Kidney epithelial cell (primary cell): ENCODE measurements at regions not wholly inside any gene's neighbourhood (a gene's known extent, or its start where the extent isn't known, plus 50 kb on each side); places are given as distances from the start of the nearest gene placed in this dataset.
"Not testable (repeated sequence)": the region's sequence is repeated elsewhere in the genome, so short reads cannot be mapped to it uniquely, and the experiment has no call there.

Experiments used
- DNase-seq: peaks from one replicate; pipeline ENCODE4 v3.0.0-alpha.2; 2010; ENCODE audit warnings: low read depth
- H3K27me3 ChIP-seq: 2 replicates; pipeline ENCODE4 v1.6.0; 2011; ENCODE audit warnings: low read length; ENCODE audit not compliant: control insufficient read depth, insufficient read depth
- H3K36me3 ChIP-seq: 2 replicates; pipeline ENCODE4 v1.5.1; 2011; ENCODE audit warnings: low read length; ENCODE audit not compliant: control insufficient read depth, insufficient read depth
- H3K4me3 ChIP-seq: 2 replicates; pipeline ENCODE4 v1.5.1; 2011; ENCODE audit warnings: low read depth, mild to moderate bottlenecking, control low read depth, low read length
- CTCF ChIP-seq: IDR thresholded peaks from 2 replicates; pipeline ENCODE4 v1.5.1; 2011; ENCODE audit warnings: mild to moderate bottlenecking, moderate library complexity, low read length, control low read depth, inconsistent platforms; ENCODE audit not compliant: insufficient read depth, poor library complexity, severe bottlenecking

- no peak overlapping the region for H3K4me3 ChIP-seq
- H3K27me3 ChIP-seq = no peaks in the 10 kb centered on the region
- no peak for DNase-seq
- TF ChIP-seq CTCF = no peak
- H3K36me3 ChIP-seq = no peaks in the 10 kb centered on the region
Observed at GRCh38 chr11:101262258-101262657, 132.6 kb upstream of the PGR start.

GRCh38 chr11:101255036-101255435 lies 125.4 kb upstream of the PGR start:
- no peak for TF ChIP-seq CTCF
- H3K4me3 ChIP-seq = no peak overlapping the region
- no peak for DNase-seq
- no peaks in the 10 kb centered on the region for H3K36me3 ChIP-seq
- no peaks in the 10 kb centered on the region for H3K27me3 ChIP-seq

GRCh38 chr11:101254037-101254436 lies 124.4 kb upstream of the PGR start:
- no peak for TF ChIP-seq CTCF
- no peaks in the 10 kb centered on the region for H3K27me3 ChIP-seq
- H3K36me3 ChIP-seq = no peaks in the 10 kb centered on the region
- no peak overlapping the region for H3K4me3 ChIP-seq
- DNase-seq = no peak

- H3K36me3 ChIP-seq, DNase-seq, H3K27me3 ChIP-seq, H3K4me3 ChIP-seq: not testable (repeated sequence)
Observed at GRCh38 chr11:101245635-101246034, 116.0 kb upstream of the PGR start.

- not testable (repeated sequence) for H3K36me3 ChIP-seq, DNase-seq, H3K4me3 ChIP-seq, H3K27me3 ChIP-seq
Observed at GRCh38 chr11:101245081-101245480, 115.5 kb upstream of the PGR start.

- no peak for DNase-seq
- Histone ChIP-seq H3K27me3 (no peaks in the 10 kb centered on the region), H3K36me3 (no peaks in the 10 kb centered on the region), H3K4me3 (no peak overlapping the region)
- TF ChIP-seq CTCF = no peak
Observed at GRCh38 chr11:101241160-101241795, 111.7 kb upstream of the PGR start.

GRCh38 chr11:101231207-101231834 lies 101.7 kb upstream of the PGR start:
- DNase-seq = not testable (repeated sequence)

More at GRCh38 chr11:101231207-101231834, 101.7 kb upstream of the PGR start:
- H3K36me3 ChIP-seq, H3K4me3 ChIP-seq, H3K27me3 ChIP-seq: not testable (repeated sequence)
